ENCODE measurements at regions not wholly inside any gene's neighbourhood (a gene's known extent, or its start where the extent isn't known, plus 50 kb on each side); places are given as distances from the start of the nearest gene placed in this dataset.
A peak's percentile ranks its signal among the peaks of the same experiment; 100 is the strongest.

DNA sequence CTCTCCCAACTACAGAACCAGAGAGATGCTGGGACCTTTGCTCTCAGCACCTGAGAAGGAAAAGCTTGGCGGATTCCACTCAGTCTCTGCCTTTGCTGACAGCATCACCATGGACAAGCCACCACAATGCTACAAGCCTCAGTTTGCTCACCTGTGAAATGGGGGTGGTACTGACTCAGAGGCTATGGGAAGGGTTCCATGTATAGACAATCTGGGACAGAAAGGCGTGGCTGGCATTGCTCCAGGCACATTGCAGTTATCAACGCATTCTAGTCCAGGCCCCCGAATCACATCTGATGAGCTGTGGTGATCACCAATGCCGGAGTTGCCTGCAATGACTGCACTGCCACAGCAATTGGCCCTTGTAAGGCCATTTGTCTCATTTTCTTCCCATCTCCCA is 72.6 kb downstream of the ISX start:
- intact Hi-C loops (cut with micrococcal nuclease) = no loop called here
- POLR2A ChIA-PET = interaction anchor here (0.7 kb wide), 1 partner anchor 9 kb away, joined by 4 read pairs; no protein-coding TSS in a partner anchor

DNA sequence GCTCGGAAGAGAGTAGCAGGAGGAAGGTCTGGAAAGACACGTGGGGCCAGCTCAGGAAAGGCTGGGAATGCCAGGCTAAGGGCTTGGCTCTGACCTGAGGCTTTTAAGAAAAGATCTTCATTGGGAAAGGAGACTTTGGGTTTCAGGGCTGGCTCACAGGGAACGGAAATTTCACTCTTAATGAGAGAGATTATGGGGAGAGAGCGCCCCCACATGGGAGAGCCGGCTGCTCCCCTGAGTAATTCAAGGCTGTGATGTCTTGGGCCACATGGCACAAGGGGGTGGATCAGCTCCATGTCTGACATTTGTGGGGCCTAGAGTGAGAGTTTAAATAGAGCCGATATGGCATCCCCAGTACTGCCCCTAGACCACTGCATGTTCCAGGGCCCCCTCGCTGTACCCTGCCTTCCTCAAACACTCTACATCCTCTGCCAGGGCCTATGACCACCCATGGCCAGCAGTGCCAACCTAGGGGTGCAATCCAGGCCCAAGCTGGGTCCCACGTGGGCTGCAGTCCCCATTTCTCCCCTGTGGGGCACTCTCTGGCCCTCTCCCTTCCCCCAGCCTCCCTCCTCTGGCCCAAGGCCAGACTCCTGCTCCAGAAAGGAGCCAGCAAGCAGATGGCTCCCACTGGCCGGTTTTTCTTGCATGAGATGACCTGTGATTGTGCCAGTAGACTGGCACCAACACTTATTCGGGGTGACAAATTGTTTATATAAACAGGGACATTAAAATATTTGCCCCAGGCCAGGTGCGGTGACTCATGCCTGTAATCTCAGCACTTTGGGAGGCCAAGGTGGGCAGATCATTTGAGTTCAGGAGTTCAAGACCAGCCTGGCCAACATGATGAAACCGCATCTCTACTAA is 75.2 kb downstream of the ISX start:
- Histone ChIP-seq H3K4me3 (no peak overlapping the region), H3K27ac (ENCODE audit: extremely low read depth, low read depth, low read length) (no peak overlapping the region), H4K20me1 (replicated peaks; ENCODE audit: control insufficient read depth, insufficient read depth, low read length) (no peaks in the 10 kb centered on the region), H3K27me3 (ENCODE audit: control insufficient read depth in 2 of 2, insufficient read depth in 2 of 2, low read length in 2 of 2) (no peaks in the 10 kb centered on the region), H2AFZ (ENCODE audit: low read depth, low read length) (no peak overlapping the region), H3K79me2 (ENCODE audit: control insufficient read depth, insufficient read depth, low read length) (no peaks in the 10 kb centered on the region), H3K9me3 (replicated peaks; ENCODE audit: control insufficient read depth, insufficient read depth, low read depth, low read length) (no peaks in the 10 kb centered on the region), H3K9ac (ENCODE audit: insufficient read depth in 1 of 2, low read depth in 2 of 2, low read length in 2 of 2) (no peak overlapping the region), H3K36me3 (ENCODE audit: control insufficient read depth, insufficient read depth, low read length) (peaks cover 7% of the 10 kb centered on the region; the same call in 1 of the 3 replicates), H3K4me2 (ENCODE audit: insufficient read depth, low read length) (no peak overlapping the region), H3K4me1 (replicated peaks in 1 of 2; ENCODE audit: control insufficient read depth in 2 of 2, insufficient read depth in 2 of 2, low read length in 2 of 2) (peaks cover 0 to 3% of the 10 kb centered on the region in 2 experiments; a peak in 2 of 5 replicates), H3K9me1 (ENCODE audit: control insufficient read depth, insufficient read depth, low read length) (no peaks in the 10 kb centered on the region)
- ChIA-PET POLR2A (interaction anchor here (0.6 kb wide), 1 partner anchor 366 kb away, joined by 3 read pairs; no protein-coding TSS in a partner anchor), CTCF (ENCODE audit: low intra/inter-chr PET ratio) (interaction anchor here (0.7 to 2.0 kb wide), 3 partner anchors 21 to 98 kb away, joined by 3 to 9 read pairs (median 5); no protein-coding TSS in a partner anchor)
- BruUV-seq (replicated peaks) = no TSS peak
- FAIRE-seq (no peak), ATAC-seq (peak; percentile 88), DNase-seq (ENCODE audit: extremely low read depth in 1 of 4, low spot score in 3 of 4) (peak; percentile 38 to 57 (median 48))
- WGBS (ENCODE audit: insufficient coverage, low coverage, missing lambda C conversion rate) = 42% methylated on average over 11 of the region's 12 CpGs
- in situ Hi-C loops (cut with MboI) = no loop called here
- intact Hi-C loops (cut with micrococcal nuclease) = loop anchor here (1.0 kb wide), 1 partner anchor 98 kb away; no protein-coding TSS in a partner anchor
- TF ChIP-seq MTF1 (CRISPR knock-in tag; IDR thresholded peaks at IDR 0.05; ENCODE audit: borderline replicate concordance) (no peak), RAD21 (CRISPR knock-in tag; conservative IDR thresholded peaks at IDR 0.05 in 1 of 2, IDR thresholded peaks at IDR 0.05 in 1 of 2) (peak in 1 of 2 experiments; percentile 74; a peak in 3 of 4 replicates), NR1H2 (CRISPR knock-in tag; IDR thresholded peaks at IDR 0.05) (no peak), SMC3 (conservative IDR thresholded peaks at IDR 0.05; ENCODE audit: insufficient read depth, low read depth, low read length) (peak; percentile 29; the same call in 1 of the 2 replicates)
- TF ChIP-seq, protein P1, sequence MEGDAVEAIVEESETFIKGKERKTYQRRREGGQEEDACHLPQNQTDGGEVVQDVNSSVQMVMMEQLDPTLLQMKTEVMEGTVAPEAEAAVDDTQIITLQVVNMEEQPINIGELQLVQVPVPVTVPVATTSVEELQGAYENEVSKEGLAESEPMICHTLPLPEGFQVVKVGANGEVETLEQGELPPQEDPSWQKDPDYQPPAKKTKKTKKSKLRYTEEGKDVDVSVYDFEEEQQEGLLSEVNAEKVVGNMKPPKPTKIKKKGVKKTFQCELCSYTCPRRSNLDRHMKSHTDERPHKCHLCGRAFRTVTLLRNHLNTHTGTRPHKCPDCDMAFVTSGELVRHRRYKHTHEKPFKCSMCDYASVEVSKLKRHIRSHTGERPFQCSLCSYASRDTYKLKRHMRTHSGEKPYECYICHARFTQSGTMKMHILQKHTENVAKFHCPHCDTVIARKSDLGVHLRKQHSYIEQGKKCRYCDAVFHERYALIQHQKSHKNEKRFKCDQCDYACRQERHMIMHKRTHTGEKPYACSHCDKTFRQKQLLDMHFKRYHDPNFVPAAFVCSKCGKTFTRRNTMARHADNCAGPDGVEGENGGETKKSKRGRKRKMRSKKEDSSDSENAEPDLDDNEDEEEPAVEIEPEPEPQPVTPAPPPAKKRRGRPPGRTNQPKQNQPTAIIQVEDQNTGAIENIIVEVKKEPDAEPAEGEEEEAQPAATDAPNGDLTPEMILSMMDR (IDR thresholded peaks at IDR 0.05 in 2 of 3, conservative IDR thresholded peaks at IDR 0.05 in 1 of 3; ENCODE audit: insufficient read depth in 2 of 3, low read depth in 1 of 3, low read length in 3 of 3) = peak; percentile 58 to 70 (median 63)

More for the DNA sequence above, 72.6 kb downstream of the ISX start:
- H3K9ac ChIP-seq (ENCODE audit: insufficient read depth in 1 of 2, low read depth in 2 of 2, low read length in 2 of 2) = no peak overlapping the region
- H3K9me1 ChIP-seq (ENCODE audit: control insufficient read depth, insufficient read depth, low read length) = peaks cover 4% of the 10 kb centered on the region
- no peaks in the 10 kb centered on the region for H3K9me3 ChIP-seq (replicated peaks; ENCODE audit: control insufficient read depth, insufficient read depth, low read depth, low read length)
- TF ChIP-seq RBM25 (IDR thresholded peaks at IDR 0.05; ENCODE audit: low read depth, low read length, severe bottlenecking) (peak; percentile 79), BCOR (IDR thresholded peaks at IDR 0.05) (peak; percentile 24; the same call in 1 of the 2 replicates), U2AF1 (optimal IDR thresholded peaks at IDR 0.05; ENCODE audit: low read depth, low read length) (no peak)
- no peak overlapping the region for H2AFZ ChIP-seq (ENCODE audit: low read depth, low read length)
- in situ Hi-C loops (cut with MboI) = no loop called here
- no peak for FAIRE-seq
- H4K20me1 ChIP-seq (replicated peaks; ENCODE audit: control insufficient read depth, insufficient read depth, low read length) = no peaks in the 10 kb centered on the region
- no peak for DNase-seq (ENCODE audit: extremely low read depth in 1 of 4, low spot score in 3 of 4)
- H3K27me3 ChIP-seq (ENCODE audit: control insufficient read depth in 2 of 2, insufficient read depth in 2 of 2, low read length in 2 of 2) = no peaks in the 10 kb centered on the region
- peaks cover 18 to 22% of the 10 kb centered on the region in 2 experiments; a peak in 4 of 5 replicates for H3K4me1 ChIP-seq (replicated peaks in 1 of 2; ENCODE audit: control insufficient read depth in 2 of 2, insufficient read depth in 2 of 2, low read length in 2 of 2)
- H3K4me3 ChIP-seq = no peak overlapping the region
- 80% methylated on average over 5 of the region's 5 CpGs for WGBS (ENCODE audit: insufficient coverage, low coverage, missing lambda C conversion rate)
- H3K79me2 ChIP-seq (ENCODE audit: control insufficient read depth, insufficient read depth, low read length) = no peaks in the 10 kb centered on the region
- H3K27ac ChIP-seq (ENCODE audit: extremely low read depth, low read depth, low read length) = no peak overlapping the region
- H3K36me3 ChIP-seq (ENCODE audit: control insufficient read depth, insufficient read depth, low read length) = no peaks in the 10 kb centered on the region; the same call in 2 of the 3 replicates
- H3K4me2 ChIP-seq (ENCODE audit: insufficient read depth, low read length) = no peak overlapping the region
- CTCF ChIA-PET (ENCODE audit: low intra/inter-chr PET ratio) = no interaction called here
- no peak for ATAC-seq
- BruUV-seq (replicated peaks) = no TSS peak
